ENCODE measurements at regions not wholly inside any gene's neighbourhood (a gene's known extent, or its start where the extent isn't known, plus 50 kb on each side); places are given as distances from the start of the nearest gene placed in this dataset.

DNA sequence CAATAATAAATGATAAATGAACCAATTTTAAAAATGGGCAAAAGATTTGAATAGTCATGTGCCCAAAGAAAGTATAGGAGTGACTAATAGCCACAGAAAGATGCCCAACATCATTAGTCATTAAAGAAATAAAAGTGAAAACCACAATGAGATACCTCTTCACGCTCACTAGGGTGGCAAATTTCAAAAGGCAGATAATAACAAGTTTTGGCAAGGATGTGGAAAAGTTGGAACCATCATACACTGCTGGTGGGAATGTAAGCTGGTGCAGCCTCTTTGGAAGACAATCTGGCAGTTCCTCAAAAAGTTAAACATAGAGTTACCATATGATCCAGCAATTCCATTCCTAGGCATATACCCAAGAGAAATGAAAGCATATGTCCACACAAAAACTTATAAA, 1819.8 kb downstream of the MAT2B start:
- TF ChIP-seq MXI1 (conservative IDR thresholded peaks at IDR 0.05; ENCODE audit: poor library complexity, severe bottlenecking) (no peak), RAD21 (conservative IDR thresholded peaks at IDR 0.05) (no peak), SMC3 (conservative IDR thresholded peaks at IDR 0.05; ENCODE audit: poor library complexity) (no peak), EP300 (conservative IDR thresholded peaks at IDR 0.05; ENCODE audit: poor library complexity, severe bottlenecking) (no peak), POLR2AphosphoS5 (IDR thresholded peaks at IDR 0.05) (no peak), EZH2 (IDR thresholded peaks at IDR 0.05; ENCODE audit: borderline replicate concordance, insufficient read depth, low read length, poor library complexity, severe bottlenecking) (no peak), TAF1 (IDR thresholded peaks at IDR 0.05; ENCODE audit: low read depth) (no peak)
- TF ChIP-seq, protein P1, sequence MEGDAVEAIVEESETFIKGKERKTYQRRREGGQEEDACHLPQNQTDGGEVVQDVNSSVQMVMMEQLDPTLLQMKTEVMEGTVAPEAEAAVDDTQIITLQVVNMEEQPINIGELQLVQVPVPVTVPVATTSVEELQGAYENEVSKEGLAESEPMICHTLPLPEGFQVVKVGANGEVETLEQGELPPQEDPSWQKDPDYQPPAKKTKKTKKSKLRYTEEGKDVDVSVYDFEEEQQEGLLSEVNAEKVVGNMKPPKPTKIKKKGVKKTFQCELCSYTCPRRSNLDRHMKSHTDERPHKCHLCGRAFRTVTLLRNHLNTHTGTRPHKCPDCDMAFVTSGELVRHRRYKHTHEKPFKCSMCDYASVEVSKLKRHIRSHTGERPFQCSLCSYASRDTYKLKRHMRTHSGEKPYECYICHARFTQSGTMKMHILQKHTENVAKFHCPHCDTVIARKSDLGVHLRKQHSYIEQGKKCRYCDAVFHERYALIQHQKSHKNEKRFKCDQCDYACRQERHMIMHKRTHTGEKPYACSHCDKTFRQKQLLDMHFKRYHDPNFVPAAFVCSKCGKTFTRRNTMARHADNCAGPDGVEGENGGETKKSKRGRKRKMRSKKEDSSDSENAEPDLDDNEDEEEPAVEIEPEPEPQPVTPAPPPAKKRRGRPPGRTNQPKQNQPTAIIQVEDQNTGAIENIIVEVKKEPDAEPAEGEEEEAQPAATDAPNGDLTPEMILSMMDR (IDR thresholded peaks at IDR 0.05; ENCODE audit: poor library complexity, severe bottlenecking) = no peak
- TF ChIP-seq, protein P2, sequence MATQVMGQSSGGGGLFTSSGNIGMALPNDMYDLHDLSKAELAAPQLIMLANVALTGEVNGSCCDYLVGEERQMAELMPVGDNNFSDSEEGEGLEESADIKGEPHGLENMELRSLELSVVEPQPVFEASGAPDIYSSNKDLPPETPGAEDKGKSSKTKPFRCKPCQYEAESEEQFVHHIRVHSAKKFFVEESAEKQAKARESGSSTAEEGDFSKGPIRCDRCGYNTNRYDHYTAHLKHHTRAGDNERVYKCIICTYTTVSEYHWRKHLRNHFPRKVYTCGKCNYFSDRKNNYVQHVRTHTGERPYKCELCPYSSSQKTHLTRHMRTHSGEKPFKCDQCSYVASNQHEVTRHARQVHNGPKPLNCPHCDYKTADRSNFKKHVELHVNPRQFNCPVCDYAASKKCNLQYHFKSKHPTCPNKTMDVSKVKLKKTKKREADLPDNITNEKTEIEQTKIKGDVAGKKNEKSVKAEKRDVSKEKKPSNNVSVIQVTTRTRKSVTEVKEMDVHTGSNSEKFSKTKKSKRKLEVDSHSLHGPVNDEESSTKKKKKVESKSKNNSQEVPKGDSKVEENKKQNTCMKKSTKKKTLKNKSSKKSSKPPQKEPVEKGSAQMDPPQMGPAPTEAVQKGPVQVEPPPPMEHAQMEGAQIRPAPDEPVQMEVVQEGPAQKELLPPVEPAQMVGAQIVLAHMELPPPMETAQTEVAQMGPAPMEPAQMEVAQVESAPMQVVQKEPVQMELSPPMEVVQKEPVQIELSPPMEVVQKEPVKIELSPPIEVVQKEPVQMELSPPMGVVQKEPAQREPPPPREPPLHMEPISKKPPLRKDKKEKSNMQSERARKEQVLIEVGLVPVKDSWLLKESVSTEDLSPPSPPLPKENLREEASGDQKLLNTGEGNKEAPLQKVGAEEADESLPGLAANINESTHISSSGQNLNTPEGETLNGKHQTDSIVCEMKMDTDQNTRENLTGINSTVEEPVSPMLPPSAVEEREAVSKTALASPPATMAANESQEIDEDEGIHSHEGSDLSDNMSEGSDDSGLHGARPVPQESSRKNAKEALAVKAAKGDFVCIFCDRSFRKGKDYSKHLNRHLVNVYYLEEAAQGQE (IDR thresholded peaks at IDR 0.05; ENCODE audit: borderline replicate concordance) = no peak
- Histone ChIP-seq H3K9me3 (ENCODE audit: low read length) (no peaks in the 10 kb centered on the region), H3K9me2 (ENCODE audit: insufficient read depth, low read length) (no peaks in the 10 kb centered on the region), H3K9ac (ENCODE audit: low read length) (no peak overlapping the region), H3K79me2 (replicated peaks; ENCODE audit: insufficient read depth, low read length) (no peaks in the 10 kb centered on the region), H3K4me2 (ENCODE audit: low read length) (no peak overlapping the region), H4K20me1 (ENCODE audit: insufficient read depth) (no peaks in the 10 kb centered on the region), H3F3A (ENCODE audit: insufficient read depth, low read length, poor library complexity, severe bottlenecking) (no peaks in the 10 kb centered on the region), H3K27ac (ENCODE audit: low read length) (no peak overlapping the region), H2AFZ (ENCODE audit: low read depth, low read length) (no peak overlapping the region), H3K4me3 (ENCODE audit: low read length) (no peak overlapping the region), H3K36me3 (ENCODE audit: insufficient read depth, low read length) (no peaks in the 10 kb centered on the region), H3K27me3 (ENCODE audit: insufficient read depth, low read depth, low read length) (no peaks in the 10 kb centered on the region)

DNA sequence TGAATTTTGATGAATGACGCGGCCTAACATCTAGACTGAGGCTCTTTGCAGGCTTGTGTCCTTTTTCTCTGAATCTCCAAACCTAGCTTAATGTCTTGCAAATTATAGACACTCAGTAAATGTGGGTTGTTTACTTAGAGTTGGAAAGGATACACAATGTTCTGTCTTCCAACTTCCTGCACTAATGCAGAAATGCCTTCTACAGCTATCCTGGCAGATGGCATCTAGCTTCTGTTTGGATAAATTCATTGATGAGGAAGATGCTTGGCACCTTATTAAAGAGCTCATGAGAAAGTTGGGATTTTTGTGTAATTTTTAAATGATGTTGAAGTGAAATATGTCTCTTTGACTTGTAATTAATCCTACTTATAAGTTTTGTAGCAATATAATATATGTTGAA, 1822.2 kb downstream of the MAT2B start:
- H3K79me2 ChIP-seq (replicated peaks; ENCODE audit: insufficient read depth, low read length) = no peaks in the 10 kb centered on the region
- H4K20me1 ChIP-seq (ENCODE audit: insufficient read depth) = no peaks in the 10 kb centered on the region
- no peak overlapping the region for H3K4me3 ChIP-seq (ENCODE audit: low read length)
- H2AFZ ChIP-seq (ENCODE audit: low read depth, low read length) = no peak overlapping the region
- H3K36me3 ChIP-seq (ENCODE audit: insufficient read depth, low read length) = no peaks in the 10 kb centered on the region
- TF ChIP-seq EP300 (conservative IDR thresholded peaks at IDR 0.05; ENCODE audit: poor library complexity, severe bottlenecking) (no peak), POLR2AphosphoS5 (IDR thresholded peaks at IDR 0.05) (no peak), RAD21 (conservative IDR thresholded peaks at IDR 0.05) (no peak)
- TF ChIP-seq, protein P1 (IDR thresholded peaks at IDR 0.05; ENCODE audit: poor library complexity, severe bottlenecking) = no peak
- TF ChIP-seq, protein P2 (IDR thresholded peaks at IDR 0.05; ENCODE audit: borderline replicate concordance) = no peak
- no peak overlapping the region for H3K9ac ChIP-seq (ENCODE audit: low read length)
- H3K4me2 ChIP-seq (ENCODE audit: low read length) = no peak overlapping the region
- no peaks in the 10 kb centered on the region for H3K9me2 ChIP-seq (ENCODE audit: insufficient read depth, low read length)
- H3K27ac ChIP-seq (ENCODE audit: low read length) = no peak overlapping the region
- no peaks in the 10 kb centered on the region for H3K9me3 ChIP-seq (ENCODE audit: low read length)
- H3F3A ChIP-seq (ENCODE audit: insufficient read depth, low read length, poor library complexity, severe bottlenecking) = no peaks in the 10 kb centered on the region
- H3K27me3 ChIP-seq (ENCODE audit: insufficient read depth, low read depth, low read length) = no peaks in the 10 kb centered on the region
